ENCODE measurements at regions not wholly inside any gene's neighbourhood (a gene's known extent, or its start where the extent isn't known, plus 50 kb on each side); places are given as distances from the start of the nearest gene placed in this dataset.

DNA sequence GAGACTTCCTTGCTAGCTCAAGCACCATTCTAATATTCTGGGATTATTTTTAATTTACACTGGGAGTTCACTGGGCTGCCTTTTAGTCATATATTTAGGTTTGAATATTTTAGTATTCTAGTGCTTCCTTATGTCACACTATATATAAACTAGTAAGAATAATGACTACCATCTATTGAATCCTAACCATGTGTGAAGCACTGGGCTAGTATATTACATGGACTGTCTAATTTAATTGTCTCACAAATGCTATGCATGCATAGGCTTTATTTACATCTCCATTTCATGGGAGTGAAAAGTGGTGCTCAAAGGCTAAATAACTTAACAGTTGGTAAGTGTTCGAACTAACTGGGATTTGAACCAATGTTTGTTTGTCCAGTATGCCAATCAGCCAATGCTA lies 272.4 kb downstream of the RND3 start:
- ChIA-PET CTCF (no interaction called here), POLR2A (no interaction called here)
- no peak for ATAC-seq (ENCODE audit: poor library complexity)
- Histone ChIP-seq H3K9me3 (ENCODE audit: control insufficient read depth in 1 of 2, insufficient read depth in 1 of 2, low read length in 2 of 2) (peaks cover 0 to 7% of the 10 kb centered on the region in 2 experiments), H3K27ac (ENCODE audit: low read depth in 1 of 2, low read length in 2 of 2) (no peak overlapping the region), H3K4me3 (ENCODE audit: low read length) (no peak overlapping the region), H3K4me1 (ENCODE audit: insufficient read depth, low read length) (no peaks in the 10 kb centered on the region), H3K36me3 (ENCODE audit: insufficient read depth, low read length) (no peaks in the 10 kb centered on the region), H3K27me3 (ENCODE audit: control insufficient read depth in 1 of 2, insufficient read depth in 2 of 2, low read length in 2 of 2) (no peaks in the 10 kb centered on the region)
- H3K27ac Mint-ChIP-seq: no peak overlapping the region
- H3K4me1 Mint-ChIP-seq (ENCODE audit: low read depth): no peaks in the 10 kb centered on the region
- intact Hi-C loops (cut with DNase I, micrococcal nuclease): no loop called here
- no peak overlapping the region for H3K4me3 Mint-ChIP-seq
- H3K27me3 Mint-ChIP-seq: no peaks in the 10 kb centered on the region
- TF ChIP-seq, protein P1, sequence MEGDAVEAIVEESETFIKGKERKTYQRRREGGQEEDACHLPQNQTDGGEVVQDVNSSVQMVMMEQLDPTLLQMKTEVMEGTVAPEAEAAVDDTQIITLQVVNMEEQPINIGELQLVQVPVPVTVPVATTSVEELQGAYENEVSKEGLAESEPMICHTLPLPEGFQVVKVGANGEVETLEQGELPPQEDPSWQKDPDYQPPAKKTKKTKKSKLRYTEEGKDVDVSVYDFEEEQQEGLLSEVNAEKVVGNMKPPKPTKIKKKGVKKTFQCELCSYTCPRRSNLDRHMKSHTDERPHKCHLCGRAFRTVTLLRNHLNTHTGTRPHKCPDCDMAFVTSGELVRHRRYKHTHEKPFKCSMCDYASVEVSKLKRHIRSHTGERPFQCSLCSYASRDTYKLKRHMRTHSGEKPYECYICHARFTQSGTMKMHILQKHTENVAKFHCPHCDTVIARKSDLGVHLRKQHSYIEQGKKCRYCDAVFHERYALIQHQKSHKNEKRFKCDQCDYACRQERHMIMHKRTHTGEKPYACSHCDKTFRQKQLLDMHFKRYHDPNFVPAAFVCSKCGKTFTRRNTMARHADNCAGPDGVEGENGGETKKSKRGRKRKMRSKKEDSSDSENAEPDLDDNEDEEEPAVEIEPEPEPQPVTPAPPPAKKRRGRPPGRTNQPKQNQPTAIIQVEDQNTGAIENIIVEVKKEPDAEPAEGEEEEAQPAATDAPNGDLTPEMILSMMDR (IDR thresholded peaks at IDR 0.05): no peak
- peaks cover 3% of the 10 kb centered on the region for H3K9me3 Mint-ChIP-seq
- DNase-seq: no peak
- H3K36me3 Mint-ChIP-seq (ENCODE audit: low read depth): no peaks in the 10 kb centered on the region

DNA sequence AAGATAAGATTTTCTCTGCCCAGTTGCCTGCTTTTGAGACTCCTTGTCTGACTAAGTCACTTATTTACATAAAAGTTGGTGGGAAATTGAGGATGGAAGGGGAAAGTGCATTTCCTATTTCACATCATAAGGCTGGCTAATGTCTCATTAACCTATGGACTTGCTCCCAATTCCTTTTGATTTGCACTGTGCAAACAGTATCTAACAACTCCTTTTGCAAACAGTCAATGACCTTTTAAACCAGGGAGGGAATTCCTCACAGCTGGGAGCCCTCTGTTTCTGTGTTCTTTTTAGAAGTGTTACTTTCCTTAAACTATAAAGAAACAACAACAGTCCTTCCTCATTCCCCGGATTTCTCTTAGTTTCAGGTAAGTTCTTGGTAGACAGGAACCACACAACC lies 272.8 kb downstream of the RND3 start:
- no peak overlapping the region for H3K4me3 ChIP-seq (ENCODE audit: low read length)
- DNase-seq: no peak
- Mint-ChIP-seq H3K9me3 (peaks cover 3% of the 10 kb centered on the region), H3K4me3 (no peak overlapping the region), H3K36me3 (ENCODE audit: low read depth) (no peaks in the 10 kb centered on the region), H3K27me3 (no peaks in the 10 kb centered on the region), H3K27ac (no peak overlapping the region), H3K4me1 (ENCODE audit: low read depth) (no peaks in the 10 kb centered on the region)
- ChIA-PET POLR2A (no interaction called here), CTCF (no interaction called here)
- ATAC-seq (ENCODE audit: poor library complexity): no peak
- no peaks in the 10 kb centered on the region for H3K27me3 ChIP-seq (ENCODE audit: control insufficient read depth in 1 of 2, insufficient read depth in 2 of 2, low read length in 2 of 2)
- H3K4me1 ChIP-seq (ENCODE audit: insufficient read depth, low read length): no peaks in the 10 kb centered on the region
- intact Hi-C loops (cut with DNase I, micrococcal nuclease): no loop called here
- peaks cover 0 to 7% of the 10 kb centered on the region in 2 experiments for H3K9me3 ChIP-seq (ENCODE audit: control insufficient read depth in 1 of 2, insufficient read depth in 1 of 2, low read length in 2 of 2)
- H3K36me3 ChIP-seq (ENCODE audit: insufficient read depth, low read length): no peaks in the 10 kb centered on the region
- TF ChIP-seq, protein P1 (IDR thresholded peaks at IDR 0.05): no peak
- H3K27ac ChIP-seq (ENCODE audit: low read depth in 1 of 2, low read length in 2 of 2): no peak overlapping the region

DNA sequence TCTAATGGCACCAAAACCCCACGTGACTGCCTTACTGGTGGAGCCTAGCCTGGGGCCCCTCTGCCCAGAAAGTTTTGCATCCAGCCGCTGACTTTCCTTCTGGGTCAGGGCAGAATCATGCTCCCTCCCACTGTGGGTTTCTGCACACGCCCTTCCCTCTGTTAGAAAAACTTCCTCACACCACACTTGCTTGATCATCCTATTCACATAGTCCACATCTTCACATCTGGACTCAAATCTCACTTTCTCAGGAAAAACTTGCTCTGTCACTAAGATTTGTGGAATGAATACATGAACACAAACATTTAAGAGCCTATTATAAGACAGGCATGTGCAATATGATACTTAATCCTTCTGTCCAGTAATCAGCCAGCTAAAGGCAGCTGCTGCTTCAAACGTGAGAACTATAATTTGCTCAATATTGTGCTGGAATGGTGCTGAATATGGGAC lies 274.7 kb downstream of the RND3 start:
- TF ChIP-seq, protein P1 (IDR thresholded peaks at IDR 0.05): no peak
- intact Hi-C loops (cut with DNase I, micrococcal nuclease): no loop called here
- ChIA-PET CTCF (no interaction called here), POLR2A (no interaction called here)
- Histone ChIP-seq H3K27ac (ENCODE audit: low read depth in 1 of 2, low read length in 2 of 2) (no peak overlapping the region), H3K4me3 (ENCODE audit: low read length) (no peak overlapping the region), H3K9me3 (ENCODE audit: control insufficient read depth in 1 of 2, insufficient read depth in 1 of 2, low read length in 2 of 2) (no peaks in the 10 kb centered on the region), H3K4me1 (ENCODE audit: insufficient read depth, low read length) (no peaks in the 10 kb centered on the region), H3K27me3 (ENCODE audit: control insufficient read depth in 1 of 2, insufficient read depth in 2 of 2, low read length in 2 of 2) (no peaks in the 10 kb centered on the region), H3K36me3 (ENCODE audit: insufficient read depth, low read length) (no peaks in the 10 kb centered on the region)
- no peaks in the 10 kb centered on the region for H3K9me3 Mint-ChIP-seq
- H3K4me3 Mint-ChIP-seq: no peak overlapping the region
- no peak overlapping the region for H3K27ac Mint-ChIP-seq
- H3K36me3 Mint-ChIP-seq (ENCODE audit: low read depth): no peaks in the 10 kb centered on the region
- no peak for DNase-seq
- no peaks in the 10 kb centered on the region for H3K27me3 Mint-ChIP-seq
- no peaks in the 10 kb centered on the region for H3K4me1 Mint-ChIP-seq (ENCODE audit: low read depth)
- ATAC-seq (ENCODE audit: poor library complexity): no peak

All from CD4-positive, alpha-beta T cell (primary cell).